ENCODE measurements at regions not wholly inside any gene's neighbourhood (a gene's known extent, or its start where the extent isn't known, plus 50 kb on each side); places are given as distances from the start of the nearest gene placed in this dataset.

DNA sequence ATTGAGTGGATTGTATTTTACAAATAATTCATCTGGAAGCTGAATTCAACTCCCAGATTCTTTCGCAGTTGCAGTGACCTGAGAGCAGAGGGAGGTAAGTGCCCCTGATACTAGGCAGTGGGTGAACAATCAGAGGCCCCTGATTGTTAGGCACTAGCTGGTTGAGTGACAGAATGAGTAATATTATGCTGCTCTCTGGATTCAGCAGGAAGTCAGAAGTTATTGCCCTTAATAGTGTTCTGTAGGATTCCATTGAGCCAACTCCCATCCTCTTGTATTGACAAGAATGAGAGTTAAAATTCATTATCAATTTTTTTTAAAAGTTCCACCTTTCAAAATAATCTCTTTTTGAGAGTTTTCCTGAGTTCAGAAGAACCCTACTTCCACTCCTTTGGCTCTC is 301.2 kb downstream of the DTWD2 start:
- TF ChIP-seq POLR2A (IDR thresholded peaks at IDR 0.05) = no peak
- TF ChIP-seq, protein P1, sequence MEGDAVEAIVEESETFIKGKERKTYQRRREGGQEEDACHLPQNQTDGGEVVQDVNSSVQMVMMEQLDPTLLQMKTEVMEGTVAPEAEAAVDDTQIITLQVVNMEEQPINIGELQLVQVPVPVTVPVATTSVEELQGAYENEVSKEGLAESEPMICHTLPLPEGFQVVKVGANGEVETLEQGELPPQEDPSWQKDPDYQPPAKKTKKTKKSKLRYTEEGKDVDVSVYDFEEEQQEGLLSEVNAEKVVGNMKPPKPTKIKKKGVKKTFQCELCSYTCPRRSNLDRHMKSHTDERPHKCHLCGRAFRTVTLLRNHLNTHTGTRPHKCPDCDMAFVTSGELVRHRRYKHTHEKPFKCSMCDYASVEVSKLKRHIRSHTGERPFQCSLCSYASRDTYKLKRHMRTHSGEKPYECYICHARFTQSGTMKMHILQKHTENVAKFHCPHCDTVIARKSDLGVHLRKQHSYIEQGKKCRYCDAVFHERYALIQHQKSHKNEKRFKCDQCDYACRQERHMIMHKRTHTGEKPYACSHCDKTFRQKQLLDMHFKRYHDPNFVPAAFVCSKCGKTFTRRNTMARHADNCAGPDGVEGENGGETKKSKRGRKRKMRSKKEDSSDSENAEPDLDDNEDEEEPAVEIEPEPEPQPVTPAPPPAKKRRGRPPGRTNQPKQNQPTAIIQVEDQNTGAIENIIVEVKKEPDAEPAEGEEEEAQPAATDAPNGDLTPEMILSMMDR (IDR thresholded peaks at IDR 0.05) = no peak

Data from Peyer's patch (tissue), 4 donors.